Heart left ventricle (tissue), 16 donors: ENCODE measurements at regions not wholly inside any gene's neighbourhood (a gene's known extent, or its start where the extent isn't known, plus 50 kb on each side); places are given as distances from the start of the nearest gene placed in this dataset.
A peak's percentile ranks its signal among the peaks of the same experiment; 100 is the strongest.

Experiments
- ATAC-seq, 4 donors: fragments of 200-7000 bp; cut with Tn5 transposase; one replicate each; pipeline ENCODE4 v1.9.1; 2020 to 2022; ENCODE audit warnings: moderate library complexity in 4 of 4, mild to moderate bottlenecking in 3 of 4, moderate number of reproducible peaks in 1 of 4
- DNase-seq, 5 donors: peaks; one replicate each; pipeline ENCODE4 v3.0.0-alpha.2; 2020
- H3K27ac ChIP-seq, 12 donors: fragments of 200-600 bp; sonication (generic) in 4 of 12; one replicate each; pipeline versions ENCODE4 v1.5.0 to v1.8.0; 2016 to 2022; ENCODE audit warnings: mild to moderate bottlenecking in 2 of 12
- H3K27me3 ChIP-seq, 9 donors: fragments of 200-600 bp; sonication (generic) in 2 of 9; one replicate each; pipeline versions ENCODE4 v1.5.1 to v1.8.0; 2016 to 2022; ENCODE audit warnings: mild to moderate bottlenecking in 3 of 9
- H3K36me3 ChIP-seq, 9 donors: fragments of 200-600 bp; sonication (generic) in 2 of 9; one replicate each; pipeline versions ENCODE4 v1.5.0 to v1.8.0; 2018 to 2022; ENCODE audit warnings: mild to moderate bottlenecking in 2 of 9
- H3K4me1 ChIP-seq, 12 donors: fragments of 200-600 bp; sonication (generic) in 4 of 12; one replicate each; pipeline versions ENCODE4 v1.5.0 to v1.8.0; 2016 to 2022; ENCODE audit warnings: mild to moderate bottlenecking in 3 of 12
- H3K4me3 ChIP-seq, 12 donors: fragments of 200-600 bp; sonication (generic) in 4 of 12; one replicate each; pipeline versions ENCODE4 v1.5.0 to v1.8.0; 2017 to 2022; ENCODE audit warnings: mild to moderate bottlenecking in 9 of 12, moderate library complexity in 4 of 12
- H3K9me3 ChIP-seq, 12 donors: fragments of 200-600 bp; sonication (generic) in 4 of 12; one replicate each; pipeline versions ENCODE4 v1.5.0 to v1.8.0; 2016 to 2022; ENCODE audit warnings: mild to moderate bottlenecking in 1 of 12
- CTCF ChIP-seq, 12 donors: fragments of 200-600 bp; sonication (generic) in 4 of 12; IDR thresholded peaks; one replicate each; pipeline versions ENCODE4 v1.5.0 to v1.8.0; 2018 to 2022; ENCODE audit warnings: antibody characterized with exemption in 12 of 12, mild to moderate bottlenecking in 5 of 12
- POLR2A ChIP-seq, 2 donors: fragments of 450-650 bp; IDR thresholded peaks; one replicate each; pipeline ENCODE4 v1.6.1; 2017; ENCODE audit warnings: antibody characterized with exemption in 2 of 2, mild to moderate bottlenecking in 2 of 2, moderate library complexity in 2 of 2
- WGBS, 4 donors: extraction: QIAGEN DNeasy Blood & Tissue Kit in 2 of 4; methylation state at CpG; one replicate each; pipeline versions ENCODE4 v1.1.5 to v1.1.7; 2013 to 2018; 5-methylcytosine and 5-hydroxymethylcytosine counted together
- intact Hi-C, 10 donors: fragments of 100-400 bp; cut with DNase I; formaldehyde crosslinking; loops; one replicate each; pipeline versions ENCODE4 v1.11.1 to v1.14.2; 2022
- donor health status: ischemic (EF 13 %, LVEDD 7.1; RV severe dilation, severe dysfunction).
- donor health status: healthy with polysubstance abuse.
- donor health status: DM: no; HTN: yes; CAD: no.
- donor health status: DM: no; HTN: no; CAD: no.
- donor health status: ischemic (EF 25% LVEDD 6.9; RV normal size, moderate dysfunction).
- donor health status: ischemic (EF 25% LVEDD 5.7; RV mildly dilated, moderate dysfunction).
- donor health status: healthy.
- donor health status: DM: yes; HTN: yes; CAD: no.
- donor health status: ischemic (EF 35%, LVEDD 5.7; RV mildly dilated, moderate dysfunction).
- donor health status: nonischemic (EF 11% LVEDD 7.7; RV severe dilation, severe dysfunction).
- donor health status: DM: yes; HTN: yes; CAD: no.
- donor health status: PGD.
- donor health status: ischemic (EF 29% LVEDD 5.4; RV normal size, mild dysfunction).
- donor health status: nonischemic (EF 23%, LVEDD 6.1; RV moderate dilation, normal function).

- TF ChIP-seq POLR2A (IDR thresholded peaks at IDR 0.05) (no peak), CTCF (IDR thresholded peaks at IDR 0.05) (no peak)
- H3K27ac ChIP-seq = peak overlapping the region in 7 of 12 donors; percentile 12 to 70 (median 39)
- peak; percentile 33 to 48 (median 40) for ATAC-seq
- no peaks in the 10 kb centered on the region for H3K36me3 ChIP-seq
- WGBS, 4 donors = 36 to 62% (median 47%) methylated on average over 3 of the region's 3 CpGs
- peaks cover 0 to 7% (median 0%) of the 10 kb centered on the region in 12 donors for H3K4me1 ChIP-seq
- no peaks in the 10 kb centered on the region for H3K27me3 ChIP-seq
- intact Hi-C loops = loop anchor here in 1 of 10 donors (2.0 kb wide), 1 partner anchor 315 kb away; no protein-coding TSS in a partner anchor
- no peak for DNase-seq
- H3K4me3 ChIP-seq = no peak overlapping the region
- no peaks in the 10 kb centered on the region for H3K9me3 ChIP-seq
These were observed 371.0 kb upstream of the MTPN start for GRCh38 chr7:136348142-136348541.

- H3K36me3 ChIP-seq = no peaks in the 10 kb centered on the region
- peaks cover 0 to 7% (median 0%) of the 10 kb centered on the region in 12 donors for H3K4me1 ChIP-seq
- H3K4me3 ChIP-seq = no peak overlapping the region
- WGBS, 4 donors = 82 to 100% (median 92%) methylated on average over 1 of the region's 1 CpG
- no peaks in the 10 kb centered on the region for H3K9me3 ChIP-seq
- no peaks in the 10 kb centered on the region for H3K27me3 ChIP-seq
- intact Hi-C loops = no loop called here
- TF ChIP-seq POLR2A (IDR thresholded peaks at IDR 0.05) (no peak), CTCF (IDR thresholded peaks at IDR 0.05) (no peak)
- peak overlapping the region in 3 of 12 donors; percentile 12 to 67 (median 39) for H3K27ac ChIP-seq
- ATAC-seq (no peak), DNase-seq (no peak)
These were observed 370.3 kb upstream of the MTPN start for GRCh38 chr7:136347488-136347887.

GRCh38 chr7:136342251-136342650 lies 365.1 kb upstream of the MTPN start:
- no peak for TF ChIP-seq POLR2A (IDR thresholded peaks at IDR 0.05)
- no peak for TF ChIP-seq CTCF (IDR thresholded peaks at IDR 0.05)
- Histone ChIP-seq H3K27ac (no peak overlapping the region), H3K4me3 (no peak overlapping the region), H3K4me1 (no peaks in the 10 kb centered on the region), H3K36me3 (no peaks in the 10 kb centered on the region), H3K27me3 (no peaks in the 10 kb centered on the region), H3K9me3 (no peaks in the 10 kb centered on the region)
- intact Hi-C loops = no loop called here
- DNase-seq (no peak), ATAC-seq (no peak)

- ATAC-seq = no peak
- intact Hi-C loops = loop anchor here in 1 of 10 donors (5.0 kb wide), 1 partner anchor 147 kb away; no protein-coding TSS in a partner anchor
- no peak for DNase-seq
These were observed 362.3 kb upstream of the MTPN start for GRCh38 chr7:136339464-136339863.

More at GRCh38 chr7:136339464-136339863, 362.3 kb upstream of the MTPN start:
- Histone ChIP-seq H3K36me3 (no peaks in the 10 kb centered on the region), H3K9me3 (no peaks in the 10 kb centered on the region), H3K27me3 (no peaks in the 10 kb centered on the region), H3K4me3 (no peak overlapping the region), H3K27ac (no peak overlapping the region), H3K4me1 (no peaks in the 10 kb centered on the region)
- TF ChIP-seq POLR2A (IDR thresholded peaks at IDR 0.05) (no peak), CTCF (IDR thresholded peaks at IDR 0.05) (no peak)
